Transverse colon (tissue), 4 donors: ENCODE measurements at regions not wholly inside any gene's neighbourhood (a gene's known extent, or its start where the extent isn't known, plus 50 kb on each side); places are given as distances from the start of the nearest gene placed in this dataset.

Experiments
- DNase-seq: peaks from one replicate; pipeline ENCODE4 v3.0.0-alpha.2; 2019
- H3K27ac ChIP-seq, 4 donors: fragments of 200-600 bp; sonication (generic); 2 replicates each; pipeline ENCODE4 v1.5.1; 2016 to 2018; ENCODE audit warnings: inconsistent platforms in 4 of 4
- H3K27me3 ChIP-seq: fragments of 200-600 bp; sonication (generic); 2 replicates; pipeline ENCODE4 v1.5.1; 2017; ENCODE audit warnings: inconsistent platforms
- H3K36me3 ChIP-seq, 4 donors: fragments of 200-600 bp; sonication (generic); 2 replicates each; pipeline ENCODE4 v1.5.1; 2017 to 2019; ENCODE audit warnings: inconsistent platforms in 4 of 4
- H3K4me1 ChIP-seq, 4 donors: fragments of 200-600 bp; sonication (generic); 2 replicates each; pipeline ENCODE4 v1.5.1; 2017 to 2020; ENCODE audit warnings: inconsistent platforms in 4 of 4
- H3K4me3 ChIP-seq, 4 donors: fragments of 200-600 bp; sonication (generic); 1 replicate in 1 of 4; 2 replicates in 3 of 4; pipeline versions ENCODE4 v1.5.1 to v1.6.1; 2017 to 2019; ENCODE audit warnings: inconsistent platforms in 4 of 4
- H3K9me3 ChIP-seq, 2 donors: fragments of 200-600 bp; sonication (generic); 2 replicates each; pipeline ENCODE4 v1.5.1; 2017 to 2019; ENCODE audit warnings: inconsistent platforms in 2 of 2
- EP300 ChIP-seq: sonication (generic); formaldehyde crosslinking; IDR thresholded peaks from one replicate; pipeline ENCODE4 v1.6.1; 2017; ENCODE audit warnings: antibody characterized with exemption, low read depth
- POLR2A ChIP-seq: fragments of 450-650 bp; IDR thresholded peaks from one replicate; pipeline ENCODE4 v1.6.1; 2016; ENCODE audit warnings: antibody characterized with exemption, mild to moderate bottlenecking, moderate library complexity
- POLR2AphosphoS5 ChIP-seq, 3 donors: sonication (generic); formaldehyde crosslinking; IDR thresholded peaks; one replicate each; pipeline ENCODE4 v1.6.1; 2016; ENCODE audit warnings: antibody characterized with exemption in 3 of 3
- WGBS, 2 donors: methylation state at CpG; one replicate each; pipeline ENCODE4 v1.1.5; 2018; ENCODE audit warnings: low coverage in 1 of 2; 5-methylcytosine and 5-hydroxymethylcytosine counted together
- in situ Hi-C, 4 donors: fragments of 200-750 bp; cut with MboI; loops; one replicate each; pipeline versions ENCODE4 v1.15.0 to v1.15.1; 2017; ENCODE audit warnings: low sequenced_read_pairs in 3 of 4, low pct_ligation_motif_present in 1 of 4, low pct_unique_long_range_greater_than_20kb in 1 of 4
- intact Hi-C: fragments of 100-400 bp; cut with DNase I; formaldehyde crosslinking; loops from one replicate; pipeline ENCODE4 v1.15.1; 2023; ENCODE audit warnings: low total_unique reads
- TF ChIP-seq, protein P1 (sequence below), 5 experiments: fragments of 200-600 bp in 3 of 5; fragments of 450-650 bp in 2 of 5; sonication (generic) in 3 of 5; IDR thresholded peaks; 1 replicate in 2 of 5; 2 replicates in 3 of 5; pipeline ENCODE4 v1.5.1; 2016 to 2017; ENCODE audit warnings: antibody characterized with exemption in 5 of 5, inconsistent platforms in 3 of 5, mild to moderate bottlenecking in 2 of 5, moderate library complexity in 1 of 5

DNA sequence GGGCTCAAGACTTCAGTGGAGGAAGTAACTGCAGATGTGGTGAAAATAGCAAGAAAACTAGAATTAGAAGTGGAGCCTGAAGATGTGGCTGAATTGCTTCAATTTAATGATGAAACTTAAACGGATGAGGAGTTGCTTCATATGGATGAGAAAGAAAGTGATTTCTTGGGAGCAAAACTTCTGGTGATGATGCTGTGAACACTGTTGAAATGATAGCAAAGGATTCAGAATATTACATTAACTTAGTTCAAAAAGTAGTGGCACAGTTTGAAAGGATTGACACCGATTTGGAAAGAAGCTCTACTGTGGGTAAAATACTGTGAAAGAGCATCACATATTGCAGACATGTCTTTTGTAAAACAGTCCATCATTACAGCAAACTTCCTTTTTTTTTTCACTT lies 638.0 kb downstream of the NYAP2 start:
- Histone ChIP-seq H3K27me3 (no peaks in the 10 kb centered on the region), H3K4me1 (no peaks in the 10 kb centered on the region), H3K9me3 (no peaks in the 10 kb centered on the region), H3K36me3 (no peaks in the 10 kb centered on the region), H3K4me3 (no peak overlapping the region), H3K27ac (no peak overlapping the region)
- in situ Hi-C loops: no loop called here
- intact Hi-C loops: no loop called here
- WGBS, 2 donors: 73 to 80% methylated on average over 2 of the region's 2 CpGs
- no peak for DNase-seq
- TF ChIP-seq POLR2A: no peak
- TF ChIP-seq, protein P1, sequence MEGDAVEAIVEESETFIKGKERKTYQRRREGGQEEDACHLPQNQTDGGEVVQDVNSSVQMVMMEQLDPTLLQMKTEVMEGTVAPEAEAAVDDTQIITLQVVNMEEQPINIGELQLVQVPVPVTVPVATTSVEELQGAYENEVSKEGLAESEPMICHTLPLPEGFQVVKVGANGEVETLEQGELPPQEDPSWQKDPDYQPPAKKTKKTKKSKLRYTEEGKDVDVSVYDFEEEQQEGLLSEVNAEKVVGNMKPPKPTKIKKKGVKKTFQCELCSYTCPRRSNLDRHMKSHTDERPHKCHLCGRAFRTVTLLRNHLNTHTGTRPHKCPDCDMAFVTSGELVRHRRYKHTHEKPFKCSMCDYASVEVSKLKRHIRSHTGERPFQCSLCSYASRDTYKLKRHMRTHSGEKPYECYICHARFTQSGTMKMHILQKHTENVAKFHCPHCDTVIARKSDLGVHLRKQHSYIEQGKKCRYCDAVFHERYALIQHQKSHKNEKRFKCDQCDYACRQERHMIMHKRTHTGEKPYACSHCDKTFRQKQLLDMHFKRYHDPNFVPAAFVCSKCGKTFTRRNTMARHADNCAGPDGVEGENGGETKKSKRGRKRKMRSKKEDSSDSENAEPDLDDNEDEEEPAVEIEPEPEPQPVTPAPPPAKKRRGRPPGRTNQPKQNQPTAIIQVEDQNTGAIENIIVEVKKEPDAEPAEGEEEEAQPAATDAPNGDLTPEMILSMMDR (IDR thresholded peaks at IDR 0.05): no peak
- TF ChIP-seq EP300: no peak
- TF ChIP-seq POLR2AphosphoS5 (IDR thresholded peaks at IDR 0.05): no peak

DNA sequence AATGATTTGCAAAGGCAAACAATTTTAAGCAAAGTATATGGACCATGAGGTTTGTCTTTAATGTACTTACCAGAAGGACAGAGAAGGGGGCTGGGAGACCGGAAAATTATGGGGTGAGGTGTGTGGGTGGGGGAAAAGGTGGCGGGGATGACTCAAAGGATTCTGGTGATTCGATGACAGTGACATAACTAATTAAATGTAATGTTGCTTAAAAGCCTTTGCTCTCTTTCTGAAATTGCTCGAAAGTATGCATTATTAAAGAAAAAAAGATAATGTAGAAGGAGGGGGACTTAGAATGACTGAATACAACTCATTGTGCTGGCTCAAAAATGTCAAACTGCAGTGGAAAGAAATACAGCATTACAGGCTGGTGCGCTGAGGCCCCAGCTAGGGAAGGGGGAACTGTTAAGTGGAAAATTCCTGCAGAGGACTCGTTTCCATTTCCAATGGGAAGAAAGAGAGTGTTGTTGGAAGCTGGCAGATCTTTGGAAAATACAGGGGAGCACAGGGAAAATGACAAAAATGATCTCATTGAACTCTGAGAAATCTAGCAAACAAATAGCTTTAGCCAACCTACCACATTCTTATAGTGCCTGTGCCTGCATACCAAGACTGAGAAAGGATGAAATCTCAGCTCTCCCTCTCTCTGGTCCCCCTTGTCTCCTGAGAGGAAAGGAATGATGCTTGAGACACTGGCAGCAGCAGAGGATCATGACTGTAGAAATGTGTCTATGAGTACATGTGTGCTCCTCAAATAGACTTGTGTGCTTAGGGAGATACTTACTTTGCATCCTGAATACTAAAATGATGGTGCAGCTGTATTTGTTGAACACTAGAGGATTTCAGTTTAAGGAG lies 632.4 kb downstream of the NYAP2 start:
- peak overlapping the region in 2 of 4 donors; percentile 7 to 46 for H3K27ac ChIP-seq
- peaks cover 0 to 15% (median 3%) of the 10 kb centered on the region in 4 donors for H3K4me1 ChIP-seq
- TF ChIP-seq, protein P1 (IDR thresholded peaks at IDR 0.05): no peak
- TF ChIP-seq EP300: no peak
- no peak for TF ChIP-seq POLR2AphosphoS5 (IDR thresholded peaks at IDR 0.05)
- no peak for TF ChIP-seq POLR2A
- H3K36me3 ChIP-seq: no peaks in the 10 kb centered on the region
- no peak for DNase-seq
- WGBS, 2 donors: 4 to 8% methylated on average over 4 to 6 of the region's 6 CpGs
- peaks cover 23% of the 10 kb centered on the region for H3K27me3 ChIP-seq
- H3K4me3 ChIP-seq: peak overlapping the region in 3 of 4 donors; percentile 25 to 48 (median 34)
- in situ Hi-C loops (no loop called here), intact Hi-C loops (no loop called here)
- H3K9me3 ChIP-seq: no peaks in the 10 kb centered on the region

DNA sequence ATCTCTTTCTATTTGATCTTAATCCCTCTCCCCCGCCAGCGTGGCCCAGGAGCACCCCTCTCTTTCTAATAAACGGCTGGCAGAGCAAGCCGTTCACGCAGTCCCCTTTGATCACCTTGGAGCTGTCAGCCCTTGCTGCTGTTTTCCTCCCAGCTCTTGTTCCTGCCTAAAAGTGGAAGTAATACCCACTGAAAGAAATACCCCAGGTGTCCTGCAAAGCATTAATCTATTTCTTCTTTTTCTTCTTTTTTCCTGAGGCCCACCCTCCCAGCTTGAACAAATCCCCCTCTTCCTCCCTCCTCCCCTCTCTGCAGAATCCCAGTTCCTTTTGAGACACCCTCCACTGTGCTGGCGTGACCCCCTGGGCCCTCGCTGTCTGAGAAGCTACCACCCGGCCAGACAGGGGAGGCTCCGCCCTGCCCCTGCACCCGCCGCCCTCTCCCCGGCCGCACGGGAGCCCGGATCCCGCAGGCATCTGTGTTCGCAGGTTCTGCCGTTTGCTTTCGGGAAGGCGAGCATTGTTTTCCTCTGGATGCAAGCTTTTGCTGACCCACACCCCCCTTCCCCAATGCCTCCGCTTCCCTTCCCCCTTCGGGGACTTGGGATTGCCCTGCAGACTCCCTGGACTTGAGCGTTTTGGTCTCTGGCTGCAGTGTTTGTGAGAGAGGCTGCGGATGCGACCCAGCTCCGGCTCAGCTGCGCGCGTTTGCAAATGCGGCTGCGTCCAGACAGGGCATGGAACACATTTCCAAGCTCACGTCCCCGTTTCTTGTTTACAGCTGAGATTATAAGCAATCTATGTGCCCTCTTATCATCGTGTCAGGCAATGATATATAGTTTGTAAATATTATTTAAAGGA lies 631.5 kb downstream of the NYAP2 start:
- intact Hi-C loops: no loop called here
- H3K4me3 ChIP-seq: peak overlapping the region; percentile 11 to 48 (median 30)
- peaks cover 23% of the 10 kb centered on the region for H3K27me3 ChIP-seq
- TF ChIP-seq POLR2AphosphoS5 (IDR thresholded peaks at IDR 0.05): peak in 1 of 3 donors; percentile 32
- TF ChIP-seq, protein P1 (IDR thresholded peaks at IDR 0.05): no peak
- no peak for TF ChIP-seq POLR2A
- H3K36me3 ChIP-seq: no peaks in the 10 kb centered on the region
- in situ Hi-C loops: no loop called here
- H3K9me3 ChIP-seq: no peaks in the 10 kb centered on the region
- peaks cover 0 to 15% (median 3%) of the 10 kb centered on the region in 4 donors for H3K4me1 ChIP-seq
- peak overlapping the region in 3 of 4 donors; percentile 4 to 46 (median 7) for H3K27ac ChIP-seq
- DNase-seq: peak; percentile 17
- WGBS, 2 donors: 5 to 16% methylated on average over 5 to 34 of the region's 34 CpGs

DNA sequence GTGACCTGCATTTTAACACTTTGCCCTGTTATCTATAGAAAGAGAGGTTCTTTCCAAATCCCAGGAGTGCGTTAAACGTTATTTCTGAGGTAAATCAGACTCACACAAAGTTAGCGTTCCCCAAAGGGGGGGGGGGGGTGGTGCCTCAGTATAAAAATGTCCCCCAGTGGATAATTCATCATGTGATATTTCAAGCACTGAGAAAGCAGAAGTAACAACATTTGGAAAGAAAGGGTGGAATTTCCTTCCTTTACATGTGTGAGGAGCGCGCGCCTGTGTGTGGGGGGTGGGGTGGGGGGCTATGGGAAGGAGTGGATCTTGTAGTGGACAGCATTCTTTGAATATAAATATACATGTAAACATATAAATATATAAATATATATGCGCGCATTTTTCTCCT lies 630.9 kb downstream of the NYAP2 start:
- in situ Hi-C loops: no loop called here

More for the DNA sequence above, 630.9 kb downstream of the NYAP2 start:
- TF ChIP-seq POLR2A: no peak
- TF ChIP-seq POLR2AphosphoS5 (IDR thresholded peaks at IDR 0.05): no peak
- TF ChIP-seq EP300: no peak
- TF ChIP-seq, protein P1 (IDR thresholded peaks at IDR 0.05): no peak
- 15 to 22% methylated on average over 8 of the region's 8 CpGs for WGBS, 2 donors
- no peak for DNase-seq
- H3K9me3 ChIP-seq: no peaks in the 10 kb centered on the region
- no peaks in the 10 kb centered on the region for H3K36me3 ChIP-seq
- H3K4me1 ChIP-seq: peaks cover 0 to 15% (median 3%) of the 10 kb centered on the region in 4 donors
- H3K27me3 ChIP-seq: peaks cover 23% of the 10 kb centered on the region
- intact Hi-C loops: no loop called here
- peak overlapping the region in 1 of 4 donors; percentile 46 for H3K27ac ChIP-seq
- H3K4me3 ChIP-seq: peak overlapping the region in 2 of 4 donors; percentile 34 to 48
